Fibroblast of pulmonary artery (primary cell): ENCODE measurements at regions not wholly inside any gene's neighbourhood (a gene's known extent, or its start where the extent isn't known, plus 50 kb on each side); places are given as distances from the start of the nearest gene placed in this dataset.

Experiments
- DNase-seq: peaks from one replicate; pipeline ENCODE4 v3.0.0-alpha.2; 2010; ENCODE audit warnings: low read depth
- H3K4me3 ChIP-seq: replicated peaks from 2 replicates; pipeline ENCODE4 v1.5.1; 2011; ENCODE audit warnings: low read depth, mild to moderate bottlenecking, control low read depth, low read length, moderate library complexity
- TF ChIP-seq, protein P1 (sequence below): IDR thresholded peaks from 2 replicates; pipeline ENCODE4 v1.5.1; 2011; ENCODE audit warnings: mild to moderate bottlenecking, control low read depth, low read length, inconsistent platforms; ENCODE audit errors: missing control alignments

DNA sequence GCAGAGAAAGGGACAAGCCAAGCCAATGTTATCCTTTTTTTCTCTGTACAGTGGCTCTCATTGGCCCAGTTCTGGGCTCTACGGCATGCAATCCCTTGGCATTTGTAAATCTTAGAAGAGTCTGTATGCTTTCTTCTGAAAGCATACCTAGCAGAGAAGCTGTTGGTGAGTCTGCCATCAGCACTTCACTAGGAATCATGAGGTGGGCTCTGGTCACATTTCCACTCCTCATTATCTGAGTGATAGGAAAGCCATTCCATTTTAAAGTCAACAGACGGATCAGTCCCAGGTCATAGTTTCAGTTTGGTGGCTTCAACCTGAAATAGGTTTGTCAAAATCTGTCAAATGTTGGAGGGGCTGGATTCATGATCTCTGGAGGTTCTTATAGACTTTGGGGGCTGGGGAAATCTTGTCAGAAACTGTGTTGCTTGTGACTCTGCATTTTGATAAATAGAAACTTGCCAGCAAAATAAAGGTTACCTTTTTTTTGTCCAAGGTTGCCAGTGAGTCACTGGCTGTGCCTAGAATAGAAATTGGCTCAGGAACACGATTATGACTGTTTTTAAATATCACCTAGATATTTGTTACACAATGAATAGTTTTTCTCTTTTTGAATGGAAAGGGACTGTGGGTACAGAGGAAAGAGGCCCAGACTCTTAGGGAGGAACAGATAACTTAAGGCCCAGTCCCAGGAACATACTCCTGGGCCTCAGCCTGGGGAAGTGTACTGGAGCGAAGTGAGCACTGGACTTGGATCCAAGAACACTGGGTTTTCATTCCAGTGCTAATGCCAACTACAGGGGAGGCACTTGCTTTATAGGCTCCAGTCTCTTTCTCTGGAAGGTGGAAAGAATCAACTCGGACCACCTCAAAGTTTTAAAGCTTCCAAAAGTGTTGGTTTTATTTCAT lies 183.1 kb downstream of the NMUR2 start:
- no peak overlapping the region for H3K4me3 ChIP-seq
- TF ChIP-seq, protein P1, sequence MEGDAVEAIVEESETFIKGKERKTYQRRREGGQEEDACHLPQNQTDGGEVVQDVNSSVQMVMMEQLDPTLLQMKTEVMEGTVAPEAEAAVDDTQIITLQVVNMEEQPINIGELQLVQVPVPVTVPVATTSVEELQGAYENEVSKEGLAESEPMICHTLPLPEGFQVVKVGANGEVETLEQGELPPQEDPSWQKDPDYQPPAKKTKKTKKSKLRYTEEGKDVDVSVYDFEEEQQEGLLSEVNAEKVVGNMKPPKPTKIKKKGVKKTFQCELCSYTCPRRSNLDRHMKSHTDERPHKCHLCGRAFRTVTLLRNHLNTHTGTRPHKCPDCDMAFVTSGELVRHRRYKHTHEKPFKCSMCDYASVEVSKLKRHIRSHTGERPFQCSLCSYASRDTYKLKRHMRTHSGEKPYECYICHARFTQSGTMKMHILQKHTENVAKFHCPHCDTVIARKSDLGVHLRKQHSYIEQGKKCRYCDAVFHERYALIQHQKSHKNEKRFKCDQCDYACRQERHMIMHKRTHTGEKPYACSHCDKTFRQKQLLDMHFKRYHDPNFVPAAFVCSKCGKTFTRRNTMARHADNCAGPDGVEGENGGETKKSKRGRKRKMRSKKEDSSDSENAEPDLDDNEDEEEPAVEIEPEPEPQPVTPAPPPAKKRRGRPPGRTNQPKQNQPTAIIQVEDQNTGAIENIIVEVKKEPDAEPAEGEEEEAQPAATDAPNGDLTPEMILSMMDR: no peak
- no peak for DNase-seq

DNA sequence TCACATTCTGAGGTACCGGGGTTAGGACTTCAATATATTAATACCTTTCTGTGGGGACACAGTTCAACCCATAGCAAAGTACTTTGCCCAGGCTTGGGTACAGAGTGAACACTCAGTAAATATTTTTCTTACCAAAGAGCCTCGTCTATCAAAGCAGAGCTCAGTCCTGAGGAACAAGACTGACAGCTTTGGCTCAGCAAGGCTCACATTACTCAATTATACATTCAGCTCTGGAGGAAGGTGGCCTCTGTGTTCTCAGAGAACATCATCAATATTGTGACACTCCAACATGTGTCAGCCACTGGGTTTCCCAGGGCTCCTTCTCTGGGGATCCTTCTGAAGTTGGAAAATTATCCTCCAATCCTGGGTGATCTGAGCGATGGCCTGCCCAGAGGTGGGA lies 186.4 kb downstream of the NMUR2 start:
- H3K4me3 ChIP-seq: no peak overlapping the region
- DNase-seq: no peak
- TF ChIP-seq, protein P1: no peak

DNA sequence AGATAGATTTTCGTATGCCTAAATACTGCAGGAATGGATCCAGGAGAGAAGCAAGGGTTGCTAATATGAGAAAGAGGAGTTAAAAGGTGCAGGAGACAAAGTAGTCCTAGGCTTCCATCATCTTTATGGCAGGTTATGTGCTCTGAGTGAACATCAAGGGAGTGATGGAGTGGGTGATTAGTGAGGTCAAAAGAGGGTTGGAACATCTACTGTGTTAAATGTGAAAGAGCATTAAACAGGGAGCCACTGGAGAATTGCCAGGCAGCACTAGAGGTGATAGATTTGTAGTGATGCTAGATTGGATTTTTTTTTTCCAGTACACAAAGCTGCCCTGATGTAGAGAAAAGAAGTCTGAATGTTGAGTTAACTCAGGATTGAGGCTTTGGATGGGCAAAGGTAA lies 199.3 kb downstream of the NMUR2 start:
- DNase-seq: no peak
- H3K4me3 ChIP-seq: no peak overlapping the region
- TF ChIP-seq, protein P1: no peak

DNA sequence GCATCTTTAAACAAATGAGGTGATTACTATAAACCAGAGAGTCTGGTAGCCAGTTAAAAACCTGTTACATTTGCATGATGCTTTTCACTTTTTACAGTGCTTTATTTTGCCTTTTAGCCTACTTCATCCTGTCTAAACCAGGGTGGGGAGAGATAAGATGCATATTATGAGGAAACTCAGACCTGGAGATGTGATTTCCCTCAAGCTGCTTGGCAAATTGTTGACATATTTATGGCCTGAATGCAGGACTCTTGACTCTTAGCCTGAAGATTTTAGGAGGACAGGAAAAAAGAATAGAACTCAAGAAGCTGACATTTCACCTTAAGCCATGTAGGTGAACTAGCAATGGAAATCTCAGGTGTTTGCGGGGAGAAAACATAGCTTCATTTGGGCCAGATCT lies 202.8 kb downstream of the NMUR2 start:
- DNase-seq: no peak
- no peak overlapping the region for H3K4me3 ChIP-seq
- TF ChIP-seq, protein P1: no peak

DNA sequence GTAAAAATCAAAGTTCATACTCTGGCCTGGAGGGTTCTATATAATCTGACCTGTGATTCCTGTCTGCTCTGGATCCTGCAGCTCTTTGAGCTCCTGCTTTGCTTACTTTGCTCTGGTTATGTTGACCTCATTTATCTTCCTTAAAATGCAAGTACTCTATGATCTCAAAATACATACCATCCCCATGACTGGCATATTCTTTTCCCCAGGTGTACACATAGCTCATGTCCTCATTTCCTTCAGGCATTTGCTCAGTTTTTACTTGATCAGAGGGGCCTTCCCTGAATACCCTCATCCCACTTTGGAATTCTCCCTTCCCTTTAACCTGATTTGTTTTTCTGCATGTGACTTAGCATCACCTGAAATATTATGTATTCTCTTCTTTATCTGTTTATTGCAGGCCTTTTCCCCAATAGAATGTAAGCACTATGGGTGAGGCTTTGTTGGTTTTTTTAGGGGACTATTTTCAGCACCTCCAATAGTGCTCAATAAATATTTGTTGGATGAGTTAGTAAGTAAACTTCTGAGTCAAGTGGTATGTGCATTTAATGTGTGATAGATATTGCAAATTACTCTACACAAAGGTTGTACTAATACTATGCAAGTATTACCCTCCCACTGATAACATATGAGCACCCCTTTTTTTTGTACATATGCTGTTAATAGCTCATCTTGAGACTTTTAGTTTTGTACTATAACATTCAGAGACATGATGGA lies 211.5 kb downstream of the NMUR2 start:
- no peak overlapping the region for H3K4me3 ChIP-seq
- no peak for DNase-seq
- TF ChIP-seq, protein P1: no peak

DNA sequence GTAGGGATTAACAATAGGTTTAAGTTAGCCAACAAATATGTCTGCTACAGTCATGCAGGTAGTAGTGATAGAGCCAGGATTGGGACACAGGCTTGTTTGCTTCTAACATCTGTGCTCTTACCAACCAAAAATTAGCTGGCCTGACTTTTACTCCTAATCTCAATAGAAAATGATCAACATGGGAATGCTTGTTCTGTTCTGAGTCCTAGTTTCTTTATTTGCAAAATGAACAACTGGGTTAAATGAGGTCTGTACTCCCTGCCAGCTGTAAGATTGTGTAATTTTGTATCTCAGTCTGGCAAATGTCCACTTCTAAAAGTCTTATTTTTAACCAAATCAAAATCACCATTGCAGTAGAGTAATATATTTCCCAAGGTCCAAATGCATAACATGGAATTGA lies 216.8 kb downstream of the NMUR2 start:
- no peak for DNase-seq
- TF ChIP-seq, protein P1: no peak
- no peak overlapping the region for H3K4me3 ChIP-seq
